ENCODE measurements at regions not wholly inside any gene's neighbourhood (a gene's known extent, or its start where the extent isn't known, plus 50 kb on each side); places are given as distances from the start of the nearest gene placed in this dataset.

- no peaks in the 10 kb centered on the region for H3K27me3 ChIP-seq (ENCODE audit: insufficient read depth in 3 of 3, low read length in 2 of 3)
- ATAC-seq: no peak
- WGBS, 3 donors: 93 to 95% (median 94%) methylated on average over 1 of the region's 1 CpG
- H3K27ac ChIP-seq: no peak overlapping the region
- TF ChIP-seq CTCF (IDR thresholded peaks at IDR 0.05): no peak
- no peaks in the 10 kb centered on the region for H3K36me3 ChIP-seq (ENCODE audit: insufficient read depth in 1 of 2, low read depth in 1 of 2)
- no peaks in the 10 kb centered on the region for H3K9me3 ChIP-seq
- DNase-seq: no peak
- no peaks in the 10 kb centered on the region for H3K4me1 ChIP-seq
- H3K4me3 ChIP-seq: no peak overlapping the region
- intact Hi-C loops (cut with DNase I): no loop called here
Observed at GRCh38 chr12:29053567-29053966, 95.5 kb upstream of the FAR2 start.

- ATAC-seq: no peak
- no peak for TF ChIP-seq CTCF (IDR thresholded peaks at IDR 0.05)
Observed at GRCh38 chr12:29054858-29055663, 94.0 kb upstream of the FAR2 start.

GRCh38 chr12:29066011-29066588, 83.0 kb upstream of the FAR2 start:
- Histone ChIP-seq H3K4me1 (no peaks in the 10 kb centered on the region), H3K36me3 (ENCODE audit: insufficient read depth in 1 of 2, low read depth in 1 of 2) (no peaks in the 10 kb centered on the region), H3K4me3 (no peak overlapping the region), H3K27me3 (ENCODE audit: insufficient read depth in 3 of 3, low read length in 2 of 3) (no peaks in the 10 kb centered on the region), H3K9me3 (no peaks in the 10 kb centered on the region), H3K27ac (no peak overlapping the region)
- DNase-seq (no peak), ATAC-seq (no peak)
- intact Hi-C loops (cut with DNase I): no loop called here
- TF ChIP-seq CTCF (IDR thresholded peaks at IDR 0.05): no peak
- WGBS, 3 donors: 22 to 39% (median 27%) methylated on average over 1 of the region's 1 CpG

More at GRCh38 chr12:29054858-29055663, 94.0 kb upstream of the FAR2 start:
- no peaks in the 10 kb centered on the region for H3K4me1 ChIP-seq
- no peak for DNase-seq
- H3K9me3 ChIP-seq: no peaks in the 10 kb centered on the region
- intact Hi-C loops (cut with DNase I): no loop called here
- 8 to 21% (median 17%) methylated on average over 3 of the region's 3 CpGs for WGBS, 3 donors
- H3K27me3 ChIP-seq (ENCODE audit: insufficient read depth in 3 of 3, low read length in 2 of 3): no peaks in the 10 kb centered on the region
- no peak overlapping the region for H3K4me3 ChIP-seq
- no peaks in the 10 kb centered on the region for H3K36me3 ChIP-seq (ENCODE audit: insufficient read depth in 1 of 2, low read depth in 1 of 2)
- H3K27ac ChIP-seq: no peak overlapping the region

GRCh38 chr12:29067430-29067829, 81.6 kb upstream of the FAR2 start:
- Histone ChIP-seq H3K27me3 (ENCODE audit: insufficient read depth in 3 of 3, low read length in 2 of 3) (no peaks in the 10 kb centered on the region), H3K4me1 (no peaks in the 10 kb centered on the region)

More at GRCh38 chr12:29067430-29067829, 81.6 kb upstream of the FAR2 start:
- ATAC-seq: no peak
- intact Hi-C loops (cut with DNase I): no loop called here
- peak in 1 of 2 donors; percentile 41 for DNase-seq
- Histone ChIP-seq H3K36me3 (ENCODE audit: insufficient read depth in 1 of 2, low read depth in 1 of 2) (no peaks in the 10 kb centered on the region), H3K4me3 (no peak overlapping the region), H3K9me3 (no peaks in the 10 kb centered on the region), H3K27ac (no peak overlapping the region)
- TF ChIP-seq CTCF (IDR thresholded peaks at IDR 0.05): no peak
- WGBS, 3 donors: 54 to 65% (median 58%) methylated on average over 1 of the region's 1 CpG
